Panc1 (cell line): ENCODE measurements at regions not wholly inside any gene's neighbourhood (a gene's known extent, or its start where the extent isn't known, plus 50 kb on each side); places are given as distances from the start of the nearest gene placed in this dataset.
"Not testable (repeated sequence)": the region's sequence is repeated elsewhere in the genome, so short reads cannot be mapped to it uniquely, and the experiment has no call there.

Experiments used
- ATAC-seq: fragments of 200-7000 bp; cut with Tn5 transposase; 2 replicates; pipeline ENCODE4 v1.9.1; 2020; ENCODE audit warnings: mild to moderate bottlenecking, moderate library complexity
- BruUV-seq: library from RNA; stranded (reverse); fragments of 400-500 nt; replicated peaks from 2 replicates; lab custom pipeline; 2021; lab: Mats Ljungman, UMichigan
- CTCF ChIA-PET: fragments of 300-600 bp; sonication (Branson Sonifier 250); formaldehyde crosslinking; loops from one replicate; lab custom pipeline; 2022; ENCODE audit warnings: antibody characterized with exemption; lab: Charles Lee
- POLR2A ChIA-PET: fragments of 300-600 bp; sonication (Branson Sonifier 250); formaldehyde crosslinking; loops from one replicate; lab custom pipeline; 2022; ENCODE audit warnings: antibody characterized with exemption; lab: Charles Lee
- DNase-seq: peaks from one replicate; pipeline ENCODE4 v3.0.0-alpha.2; 2010; ENCODE audit warnings: low read depth, low spot score
- H3K27ac ChIP-seq: 2 replicates; pipeline ENCODE4 v1.5.1; 2011; ENCODE audit warnings: mild to moderate bottlenecking, low read length, inconsistent platforms
- H3K27me3 ChIP-seq: fragments of 200-500 bp; sonication (Bioruptor generic); 2 replicates; pipeline ENCODE4 v1.6.0; 2014; ENCODE audit warnings: low read length, inconsistent platforms; ENCODE audit not compliant: control insufficient read depth, insufficient read depth
- H3K36me3 ChIP-seq: fragments of 200-500 bp; sonication (Bioruptor generic); 2 replicates; pipeline ENCODE4 v1.5.1; 2014; ENCODE audit warnings: inconsistent platforms, mild to moderate bottlenecking, low read length, moderate library complexity; ENCODE audit not compliant: control insufficient read depth, insufficient read depth
- H3K4me1 ChIP-seq: 2 replicates; pipeline ENCODE4 v1.5.1; 2011; ENCODE audit warnings: inconsistent platforms, mild to moderate bottlenecking, low read length, moderate library complexity; ENCODE audit not compliant: control insufficient read depth, insufficient read depth
- H3K4me3 ChIP-seq, 2 experiments: 2 replicates each; pipeline ENCODE4 v1.5.1; 2011 to 2012; ENCODE audit warnings: low read depth in 2 of 2, low read length in 2 of 2, mild to moderate bottlenecking in 2 of 2, inconsistent platforms in 1 of 2, moderate library complexity in 1 of 2
- H3K9me3 ChIP-seq: fragments of 200-500 bp; sonication (Bioruptor generic); 2 replicates; pipeline ENCODE4 v1.5.1; 2014; ENCODE audit warnings: low read depth, mild to moderate bottlenecking, inconsistent platforms, low read length, moderate library complexity; ENCODE audit not compliant: control insufficient read depth, insufficient read depth
- CTCF ChIP-seq: fragments of 450-650 bp; IDR thresholded peaks from 2 replicates; pipeline ENCODE4 v1.5.1; 2017; ENCODE audit warnings: mild to moderate bottlenecking
- POLR2AphosphoS5 ChIP-seq: IDR thresholded peaks from 2 replicates; pipeline ENCODE4 v1.6.1; 2012; ENCODE audit warnings: mild to moderate bottlenecking, low read depth, low read length, moderate library complexity
- REST ChIP-seq, 2 experiments: IDR thresholded peaks; 2 replicates each; pipeline ENCODE4 v1.6.1; 2011 to 2012; ENCODE audit warnings: low read depth in 2 of 2, control low read depth in 1 of 2, low read length in 1 of 2, mild to moderate bottlenecking in 1 of 2, moderate library complexity in 1 of 2; ENCODE audit not compliant: insufficient read depth in 1 of 2
- SIN3A ChIP-seq: IDR thresholded peaks from 2 replicates; pipeline ENCODE4 v1.6.1; 2012; ENCODE audit warnings: low read depth, mild to moderate bottlenecking, low read length, moderate library complexity, borderline replicate concordance; ENCODE audit not compliant: insufficient read depth
- TCF7L2 ChIP-seq: IDR thresholded peaks from 2 replicates; pipeline ENCODE4 v1.6.1; 2011; ENCODE audit warnings: mild to moderate bottlenecking, low read depth, low read length, inconsistent platforms
- in situ Hi-C: cut with HindIII; loops from 2 replicates; pipeline ENCODE4 v1.10.0; 2016; ENCODE audit warnings: low sequenced_read_pairs, low pct_unique_long_range_greater_than_20kb
- intact Hi-C: fragments of 100-400 bp; cut with micrococcal nuclease; formaldehyde crosslinking; loops from one replicate; pipeline ENCODE4 v1.10.0; 2022; ENCODE audit not compliant: unreplicated experiment

- no TSS peak for BruUV-seq
- ChIA-PET CTCF (no interaction called here), POLR2A (no interaction called here)
- DNase-seq, result no peak
- H3K27me3 ChIP-seq, result no peaks in the 10 kb centered on the region
- no peak for ATAC-seq
- TF ChIP-seq CTCF (no peak), REST (IDR thresholded peaks at IDR 0.05; ENCODE audit: insufficient read depth in 1 of 2, low read depth in 2 of 2, low read length in 1 of 2) (no peak)
- no peak overlapping the region for H3K27ac ChIP-seq
- no peak overlapping the region for H3K4me3 ChIP-seq
- H3K9me3 ChIP-seq, result no peaks in the 10 kb centered on the region
- H3K36me3 ChIP-seq, result no peaks in the 10 kb centered on the region
- intact Hi-C loops (loop anchor here (10.0 kb wide), 1 partner anchor 255 kb away; the partner anchor contains the start of gene ENC1), in situ Hi-C loops (no loop called here)
- H3K4me1 ChIP-seq, result peaks cover 2% of the 10 kb centered on the region
Measured at GRCh38 chr5:74389531-74390305, 250.8 kb downstream of the ENC1 start.

- H3K4me3 ChIP-seq, H3K36me3 ChIP-seq, ATAC-seq, H3K9me3 ChIP-seq, H3K27ac ChIP-seq, BruUV-seq, POLR2A ChIA-PET, H3K4me1 ChIP-seq, intact Hi-C loops, H3K27me3 ChIP-seq, CTCF ChIA-PET, in situ Hi-C loops, DNase-seq: not testable (repeated sequence)
Measured at GRCh38 chr5:74388411-74388810, 252.1 kb downstream of the ENC1 start.

- Histone ChIP-seq H3K9me3 (no peaks in the 10 kb centered on the region), H3K27me3 (no peaks in the 10 kb centered on the region), H3K4me3 (no peak overlapping the region), H3K36me3 (no peaks in the 10 kb centered on the region), H3K4me1 (peaks cover 2% of the 10 kb centered on the region), H3K27ac (no peak overlapping the region)
- intact Hi-C loops (no loop called here), in situ Hi-C loops (no loop called here)
- no TSS peak for BruUV-seq
- DNase-seq (no peak), ATAC-seq (no peak)
- CTCF ChIA-PET, result no interaction called here
- POLR2A ChIA-PET, result no interaction called here
- TF ChIP-seq CTCF, result no peak
- TF ChIP-seq POLR2AphosphoS5, result no peak
- TF ChIP-seq SIN3A, result no peak
- TF ChIP-seq REST (IDR thresholded peaks at IDR 0.05; ENCODE audit: insufficient read depth in 1 of 2, low read depth in 2 of 2, low read length in 1 of 2), result no peak
- no peak for TF ChIP-seq TCF7L2
Measured at GRCh38 chr5:74386571-74387334, 253.8 kb downstream of the ENC1 start.
